MM.1S (cell line): ENCODE measurements at regions not wholly inside any gene's neighbourhood (a gene's known extent, or its start where the extent isn't known, plus 50 kb on each side); places are given as distances from the start of the nearest gene placed in this dataset.

ENCODE experiments used
- DNase-seq: peaks from one replicate; pipeline ENCODE4 v3.0.0-alpha.2; 2015
- H2AFZ ChIP-seq: fragments of 300-600 bp; sonication (generic); 2 replicates; pipeline ENCODE4 v1.6.0; 2016; ENCODE audit warnings: antibody characterized with exemption, low read length
- H3F3A ChIP-seq: fragments of 300-600 bp; sonication (generic); 2 replicates; pipeline ENCODE4 v1.6.1; 2016; ENCODE audit warnings: mild to moderate bottlenecking, antibody characterized with exemption, low read length, moderate library complexity, mixed read lengths; ENCODE audit not compliant: insufficient read depth
- H3K27ac ChIP-seq: fragments of 300-600 bp; sonication (generic); 2 replicates; pipeline ENCODE4 v1.5.1; 2016; ENCODE audit warnings: mild to moderate bottlenecking, low read length
- H3K27me3 ChIP-seq: fragments of 300-600 bp; sonication (generic); replicated peaks from 2 replicates; pipeline ENCODE4 v1.6.0; 2016; ENCODE audit warnings: low read length; ENCODE audit not compliant: insufficient read depth
- H3K36me3 ChIP-seq: fragments of 300-600 bp; sonication (generic); replicated peaks from 2 replicates; pipeline ENCODE4 v1.6.1; 2016; ENCODE audit warnings: mild to moderate bottlenecking, low read length, mixed read lengths; ENCODE audit not compliant: insufficient read depth
- H3K4me1 ChIP-seq: fragments of 300-600 bp; sonication (generic); 2 replicates; pipeline ENCODE4 v1.6.1; 2016; ENCODE audit warnings: low read length, mixed read lengths
- H3K4me2 ChIP-seq: fragments of 300-600 bp; sonication (generic); 2 replicates; pipeline ENCODE4 v1.6.0; 2016; ENCODE audit warnings: low read depth, low read length
- H3K4me3 ChIP-seq: fragments of 300-600 bp; sonication (generic); 2 replicates; pipeline ENCODE4 v1.5.1; 2016; ENCODE audit warnings: low read length, mixed read lengths
- H3K79me2 ChIP-seq: fragments of 300-600 bp; sonication (generic); 2 replicates; pipeline ENCODE4 v1.6.1; 2016; ENCODE audit warnings: mixed run types, low read length, mixed read lengths
- H3K9ac ChIP-seq: fragments of 300-600 bp; sonication (generic); 2 replicates; pipeline ENCODE4 v1.6.1; 2016; ENCODE audit warnings: low read length, mixed read lengths
- H3K9me2 ChIP-seq: fragments of 300-600 bp; sonication (generic); replicated peaks from 2 replicates; pipeline ENCODE4 v1.6.1; 2016; ENCODE audit warnings: mild to moderate bottlenecking, low read length, mixed read lengths; ENCODE audit not compliant: insufficient read depth
- H3K9me3 ChIP-seq: fragments of 300-600 bp; sonication (generic); replicated peaks from 2 replicates; pipeline ENCODE4 v1.6.1; 2016; ENCODE audit warnings: mild to moderate bottlenecking, low read length, mixed read lengths; ENCODE audit not compliant: insufficient read depth
- H4K20me1 ChIP-seq: fragments of 300-600 bp; sonication (generic); 2 replicates; pipeline ENCODE4 v1.6.1; 2016; ENCODE audit warnings: mild to moderate bottlenecking, low read length, moderate library complexity, mixed read lengths; ENCODE audit not compliant: insufficient read depth
- CTCF ChIP-seq: fragments of 300-600 bp; sonication (generic); IDR thresholded peaks from 2 replicates; pipeline ENCODE4 v1.5.1; 2016; ENCODE audit warnings: antibody characterized with exemption, low read length, mixed read lengths
- EZH2 ChIP-seq: fragments of 300-600 bp; sonication (generic); optimal IDR thresholded peaks from 2 replicates; pipeline ENCODE3; 2017; ENCODE audit warnings: low read depth, mild to moderate bottlenecking, antibody characterized with exemption, low read length, mixed read lengths
- EZH2phosphoT487 ChIP-seq: fragments of 300-600 bp; sonication (generic); IDR thresholded peaks from 2 replicates; pipeline ENCODE4 v1.6.1; 2018; ENCODE audit warnings: antibody characterized with exemption, low read length

- no peaks in the 10 kb centered on the region for H3K36me3 ChIP-seq
- H2AFZ ChIP-seq, result no peak overlapping the region
- no peaks in the 10 kb centered on the region for H3K9me3 ChIP-seq
- H4K20me1 ChIP-seq, result no peaks in the 10 kb centered on the region
- H3K27me3 ChIP-seq, result no peaks in the 10 kb centered on the region
- H3K27ac ChIP-seq, result no peak overlapping the region
- no peak for DNase-seq
- no peak overlapping the region for H3K9ac ChIP-seq
- H3F3A ChIP-seq, result no peaks in the 10 kb centered on the region
- no peaks in the 10 kb centered on the region for H3K79me2 ChIP-seq
- no peak overlapping the region for H3K4me2 ChIP-seq
- no peak for TF ChIP-seq EZH2
- no peak for TF ChIP-seq EZH2phosphoT487
- TF ChIP-seq CTCF, result no peak
- no peaks in the 10 kb centered on the region for H3K9me2 ChIP-seq
- H3K4me1 ChIP-seq, result no peaks in the 10 kb centered on the region
- no peak overlapping the region for H3K4me3 ChIP-seq
These were observed 59.7 kb upstream of the LRRN1 start for GRCh38 chr3:3739330-3740060.

GRCh38 chr3:3737531-3737930 is 61.7 kb upstream of the LRRN1 start:
- H3K9me2 ChIP-seq, result no peaks in the 10 kb centered on the region
- H3K4me2 ChIP-seq, result no peak overlapping the region
- H3K4me1 ChIP-seq, result no peaks in the 10 kb centered on the region
- no peaks in the 10 kb centered on the region for H3K9me3 ChIP-seq
- TF ChIP-seq EZH2 (no peak), EZH2phosphoT487 (no peak), CTCF (no peak)
- H3K36me3 ChIP-seq, result no peaks in the 10 kb centered on the region
- DNase-seq, result no peak
- H2AFZ ChIP-seq, result no peak overlapping the region
- no peak overlapping the region for H3K4me3 ChIP-seq
- H3K9ac ChIP-seq, result no peak overlapping the region
- H4K20me1 ChIP-seq, result no peaks in the 10 kb centered on the region
- no peaks in the 10 kb centered on the region for H3K79me2 ChIP-seq
- H3K27ac ChIP-seq, result no peak overlapping the region
- H3F3A ChIP-seq, result no peaks in the 10 kb centered on the region
- no peaks in the 10 kb centered on the region for H3K27me3 ChIP-seq

- Histone ChIP-seq H4K20me1 (no peaks in the 10 kb centered on the region), H3K4me1 (no peaks in the 10 kb centered on the region), H3K36me3 (no peaks in the 10 kb centered on the region), H2AFZ (no peak overlapping the region), H3K9me3 (no peaks in the 10 kb centered on the region), H3K9ac (no peak overlapping the region), H3K4me2 (no peak overlapping the region), H3F3A (no peaks in the 10 kb centered on the region), H3K4me3 (no peak overlapping the region), H3K79me2 (no peaks in the 10 kb centered on the region), H3K27me3 (no peaks in the 10 kb centered on the region), H3K27ac (no peak overlapping the region), H3K9me2 (no peaks in the 10 kb centered on the region)
- no peak for DNase-seq
- TF ChIP-seq CTCF (no peak), EZH2phosphoT487 (no peak), EZH2 (no peak)
These were observed 63.3 kb upstream of the LRRN1 start for GRCh38 chr3:3735919-3736318.
